GM19043 (cell line): ENCODE measurements at regions not wholly inside any gene's neighbourhood (a gene's known extent, or its start where the extent isn't known, plus 50 kb on each side); places are given as distances from the start of the nearest gene placed in this dataset.
"Not testable (repeated sequence)": the region's sequence is repeated elsewhere in the genome, so short reads cannot be mapped to it uniquely, and the experiment has no call there.

ENCODE experiments used
- ATAC-seq: cut with Tn5 transposase; IDR thresholded peaks from one replicate; pipeline ENCODE4 v1.9.1; 2021; ENCODE audit warnings: low read depth; ENCODE audit not compliant: unreplicated experiment

DNA sequence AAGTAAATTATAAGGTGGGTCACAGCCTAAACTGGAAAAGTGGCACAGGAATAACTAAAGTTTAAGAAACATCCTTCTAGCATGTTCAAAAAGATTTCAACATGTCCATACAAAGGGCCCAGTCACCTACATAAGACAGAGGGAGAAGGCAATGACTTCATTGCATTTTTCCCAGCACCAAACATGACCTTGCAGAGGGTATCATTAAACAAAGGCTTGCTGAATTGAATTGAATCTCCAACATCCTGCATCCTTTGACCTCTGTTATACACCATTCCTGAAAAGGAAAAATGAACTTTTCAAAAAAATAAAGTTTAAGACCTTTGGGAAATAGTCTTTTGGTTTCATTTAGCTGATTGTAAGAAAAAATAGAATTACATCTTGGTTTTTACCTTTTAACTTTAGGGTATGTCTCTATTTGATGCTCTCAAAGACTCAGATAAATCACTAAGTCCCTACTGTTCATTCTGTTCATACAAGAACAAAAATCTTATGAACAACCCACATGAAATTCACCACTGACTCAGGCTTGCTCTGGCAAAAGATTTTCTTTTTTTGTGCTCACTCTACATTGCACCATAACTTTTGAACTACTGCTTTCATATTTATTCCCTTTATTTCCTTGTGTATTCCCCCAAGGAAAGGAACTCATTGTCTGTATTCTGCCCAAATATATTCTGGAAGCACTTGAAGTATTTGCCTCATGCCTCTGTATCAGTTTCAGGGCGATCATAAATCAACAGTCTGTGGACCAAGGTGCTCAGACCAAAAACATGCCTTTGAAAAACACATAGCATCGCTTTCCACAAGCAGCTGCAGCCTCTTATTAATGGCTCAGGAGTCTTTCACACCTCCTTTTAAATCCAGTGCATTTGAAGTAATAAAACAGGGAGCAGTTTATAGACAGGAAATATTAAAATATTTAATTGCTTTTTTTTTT is 121.7 kb downstream of the DUSP6 start:
- no peak for ATAC-seq

DNA sequence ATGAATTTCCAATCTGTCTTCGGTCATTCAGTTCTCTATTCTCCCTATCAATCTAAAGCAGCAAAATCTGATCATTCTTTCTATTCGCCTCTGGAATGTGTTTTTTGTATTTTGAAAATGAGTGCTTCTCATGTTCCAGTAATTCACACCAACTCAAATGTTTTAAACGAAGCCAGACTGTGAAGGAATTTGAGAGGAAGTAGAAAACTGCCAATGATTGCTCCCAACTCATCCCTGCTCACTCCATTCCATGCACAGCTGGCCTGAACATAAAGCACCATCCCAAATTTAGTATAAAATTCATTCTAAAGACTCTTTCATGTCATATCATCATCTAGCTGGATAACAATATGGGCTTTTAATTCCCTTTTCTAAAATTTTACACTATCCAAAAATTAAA is 123.8 kb downstream of the DUSP6 start:
- ATAC-seq: no peak

DNA sequence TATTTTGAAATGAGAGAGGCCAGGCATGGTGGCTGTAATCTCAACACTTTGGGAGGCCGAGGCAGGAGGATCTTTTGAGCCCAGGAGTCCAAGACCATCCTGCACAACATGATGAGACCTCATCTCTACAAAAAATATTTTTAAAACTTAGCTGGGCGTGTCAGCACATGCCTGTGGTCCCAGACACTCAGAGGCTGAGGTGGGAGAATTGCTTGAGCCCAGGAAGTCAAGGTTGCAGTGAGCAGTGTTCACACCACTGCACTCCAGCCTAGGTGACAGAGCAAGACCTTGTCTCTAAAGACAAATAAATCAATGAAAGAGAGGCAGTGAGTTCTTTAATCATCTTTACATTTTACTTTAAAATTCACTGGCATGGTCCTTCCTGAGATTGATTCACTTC is 124.5 kb downstream of the DUSP6 start:
- no peak for ATAC-seq

DNA sequence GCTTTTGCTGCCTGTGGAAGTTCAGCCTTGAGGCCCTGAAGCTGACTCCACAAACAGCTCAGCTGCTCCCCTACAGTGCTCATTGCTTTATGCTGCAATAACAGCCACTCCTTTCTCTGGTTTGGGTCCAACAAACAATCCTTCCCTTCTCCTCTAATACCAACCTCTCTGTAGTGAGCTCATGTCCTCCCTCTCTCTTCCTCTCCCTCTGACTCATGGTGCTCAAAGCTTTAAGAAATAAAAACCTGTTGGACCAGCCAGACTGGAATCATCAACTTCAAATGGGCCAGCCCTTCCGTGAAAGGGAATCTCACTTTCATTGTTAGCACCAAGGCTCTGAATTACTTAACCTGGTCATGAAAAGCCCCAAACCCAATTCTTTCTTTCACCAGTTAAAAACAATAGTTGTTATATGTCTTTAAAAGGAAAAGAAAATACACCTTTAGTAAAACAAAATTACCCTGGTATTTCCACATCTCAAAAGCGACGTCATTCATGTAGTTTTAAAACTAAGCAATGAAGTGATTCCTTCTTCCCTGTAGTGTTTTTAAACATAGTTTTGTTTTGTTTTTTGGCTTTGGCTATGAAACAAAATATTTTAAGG is 126.4 kb downstream of the DUSP6 start:
- no peak for ATAC-seq

DNA sequence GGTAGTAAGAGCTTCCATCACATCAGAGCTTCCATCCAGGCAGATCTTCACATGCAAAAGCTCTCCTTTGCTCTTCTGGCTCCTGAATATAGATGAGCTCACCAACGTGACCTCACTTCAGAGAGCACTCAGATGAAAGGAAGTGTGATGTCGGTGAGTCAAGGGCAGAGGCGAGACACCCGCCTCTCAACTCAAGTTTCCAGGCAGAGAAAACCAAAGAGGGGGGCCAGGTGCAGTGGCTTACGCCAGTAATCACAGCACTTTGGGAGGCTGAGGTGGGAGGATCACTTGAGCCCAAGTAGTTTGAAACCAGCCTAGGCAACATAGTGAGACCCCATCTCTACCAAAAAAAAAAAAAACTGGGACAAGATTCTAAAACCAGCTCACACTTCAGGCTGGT is 126.9 kb downstream of the DUSP6 start:
- ATAC-seq: no peak

DNA sequence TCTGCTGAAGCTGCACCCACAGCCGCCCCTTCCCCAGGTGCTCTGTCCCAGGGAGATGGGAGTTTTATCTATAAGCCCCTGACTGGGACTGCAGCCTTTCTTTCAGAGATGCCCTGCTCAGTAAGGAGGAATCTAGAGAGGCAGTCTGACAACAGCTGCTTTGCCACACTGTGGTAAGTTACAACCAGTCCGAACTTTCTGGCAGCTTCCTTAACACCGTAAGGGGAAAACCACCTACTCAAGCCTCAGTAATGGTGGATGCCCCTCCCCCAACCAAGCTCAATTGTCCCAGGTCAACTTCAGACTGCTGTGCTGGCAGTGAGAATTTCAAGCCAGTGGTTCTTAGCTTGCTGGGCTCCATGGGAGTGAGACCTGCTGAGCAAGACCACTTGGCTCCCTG is 129.7 kb downstream of the DUSP6 start:
- not testable (repeated sequence) for ATAC-seq

DNA sequence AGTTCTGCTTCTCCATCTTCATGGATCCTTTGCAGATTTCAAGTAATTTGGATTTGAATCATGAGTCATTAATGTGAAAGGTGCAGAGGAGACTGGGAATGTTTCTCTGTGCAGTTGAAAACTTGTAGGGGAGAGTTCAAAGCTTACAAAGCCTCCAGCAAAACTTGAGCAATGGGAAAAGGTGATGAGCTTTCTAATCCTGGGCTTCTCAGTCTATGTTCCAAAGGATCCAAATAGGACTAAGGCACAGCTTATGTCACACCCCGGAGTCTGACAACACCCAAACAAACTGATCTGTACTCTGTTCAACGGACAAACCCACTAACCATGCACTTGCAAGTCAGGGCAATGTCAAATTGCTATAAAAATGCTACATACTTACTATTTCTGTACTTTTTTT is 134.8 kb downstream of the DUSP6 start:
- no peak for ATAC-seq

DNA sequence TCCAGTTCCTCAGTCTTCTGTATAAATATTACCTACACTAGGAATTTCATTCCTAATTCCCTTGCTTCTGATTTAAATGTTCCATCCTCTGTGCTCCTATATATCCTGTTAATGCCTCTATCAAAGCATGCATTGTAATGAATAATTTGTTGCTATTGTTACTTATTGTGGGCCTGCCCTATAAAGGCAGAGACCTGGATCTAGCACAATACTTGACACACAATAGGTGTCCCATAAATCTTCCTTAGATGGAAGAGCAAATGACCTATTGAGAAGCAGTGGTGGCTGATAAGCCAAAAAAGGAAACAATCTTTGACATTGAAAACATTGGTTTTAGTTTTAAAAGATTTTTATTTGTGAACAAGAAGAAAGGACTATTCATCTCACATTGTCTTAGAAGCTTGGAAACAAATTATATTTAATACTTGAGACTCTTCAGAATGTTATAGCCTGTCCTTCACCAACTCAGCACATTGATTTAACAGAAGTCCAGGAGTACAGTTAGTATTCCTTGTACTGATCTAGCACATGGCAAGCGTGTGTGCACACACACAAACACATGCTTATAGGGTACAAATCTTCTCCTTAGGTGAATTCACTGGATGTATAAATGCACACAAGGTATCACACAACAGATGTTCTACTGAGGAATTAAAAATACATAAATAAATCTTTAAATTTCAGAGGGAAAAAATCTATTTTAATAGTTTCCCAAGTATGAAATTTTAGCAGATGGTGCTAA is 135.9 kb downstream of the DUSP6 start:
- no peak for ATAC-seq

DNA sequence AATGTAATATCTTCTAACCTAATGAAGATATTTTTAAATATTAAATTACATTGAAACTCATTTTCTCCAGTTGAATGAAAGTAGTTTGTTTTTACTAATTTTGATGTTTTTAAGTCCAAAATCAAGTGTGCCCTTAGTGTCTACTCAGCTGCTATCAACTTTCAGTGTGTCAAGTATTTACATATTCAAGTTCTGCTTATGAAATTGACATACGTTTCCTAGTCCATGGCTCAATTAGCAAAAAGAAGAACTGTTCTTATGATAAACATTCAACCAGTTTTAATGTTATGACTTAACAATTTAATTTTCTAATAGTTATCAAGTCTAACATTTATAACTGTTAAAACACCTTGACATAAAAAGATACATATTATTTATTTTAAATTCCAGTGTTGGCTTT is 137.1 kb downstream of the DUSP6 start:
- no peak for ATAC-seq

DNA sequence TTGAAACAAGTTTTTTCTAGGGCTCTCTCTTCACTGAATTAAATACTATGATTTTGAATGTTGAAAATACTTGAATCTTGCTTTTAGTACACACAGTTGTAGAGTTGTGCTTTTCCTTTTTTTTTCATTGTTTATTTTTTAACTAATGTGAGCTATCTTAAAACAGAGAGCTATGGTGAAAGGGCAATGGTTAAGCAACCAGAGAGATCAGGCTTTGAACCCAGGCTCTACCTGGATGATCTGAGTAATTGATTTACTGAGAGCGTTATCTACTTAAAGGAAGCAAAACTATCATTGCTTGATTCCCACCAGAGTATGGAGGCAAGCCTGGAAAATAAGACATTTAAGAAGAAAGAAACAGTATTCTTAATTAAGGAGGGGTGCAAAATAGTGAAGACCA is 138.6 kb downstream of the DUSP6 start:
- ATAC-seq: no peak

DNA sequence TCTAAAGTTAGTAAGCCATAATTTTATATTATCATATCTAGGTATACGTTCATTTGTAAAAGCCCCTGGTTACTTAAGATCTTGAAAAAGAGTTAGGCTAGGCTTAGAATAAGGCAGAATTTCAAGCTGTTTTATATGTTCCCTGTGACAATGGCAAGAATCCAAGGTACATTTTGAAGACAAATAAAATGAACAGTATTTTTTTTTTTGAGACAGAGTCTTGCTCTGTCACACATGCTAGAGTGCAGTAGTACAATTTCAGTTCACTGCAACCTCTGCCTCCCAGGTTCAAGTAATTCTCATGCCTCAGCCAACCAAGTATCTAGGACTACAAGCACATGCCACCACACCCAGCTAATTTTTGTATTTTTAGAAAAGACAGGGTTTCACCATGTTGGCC is 139.2 kb downstream of the DUSP6 start:
- no peak for ATAC-seq

DNA sequence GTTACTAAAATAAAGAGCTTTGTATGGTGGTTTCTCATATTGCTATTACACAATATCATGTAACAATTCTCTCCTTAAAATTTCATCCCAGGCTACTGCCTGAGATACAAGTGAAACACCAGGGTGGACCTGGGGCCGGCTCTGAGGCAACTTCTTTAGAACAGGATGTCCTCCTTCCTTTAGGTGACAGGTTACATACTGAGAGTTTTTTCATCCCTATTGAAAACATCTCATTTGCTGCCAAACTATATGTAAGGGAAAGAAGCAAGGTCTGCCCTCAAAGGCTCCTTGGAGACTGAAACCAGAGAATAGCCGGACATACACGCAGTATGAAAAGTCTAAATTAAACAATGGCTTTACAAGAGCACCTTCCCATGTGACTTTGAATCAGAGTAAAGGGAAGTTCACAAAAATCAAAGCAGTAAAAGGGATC is 139.9 kb downstream of the DUSP6 start:
- ATAC-seq: no peak

DNA sequence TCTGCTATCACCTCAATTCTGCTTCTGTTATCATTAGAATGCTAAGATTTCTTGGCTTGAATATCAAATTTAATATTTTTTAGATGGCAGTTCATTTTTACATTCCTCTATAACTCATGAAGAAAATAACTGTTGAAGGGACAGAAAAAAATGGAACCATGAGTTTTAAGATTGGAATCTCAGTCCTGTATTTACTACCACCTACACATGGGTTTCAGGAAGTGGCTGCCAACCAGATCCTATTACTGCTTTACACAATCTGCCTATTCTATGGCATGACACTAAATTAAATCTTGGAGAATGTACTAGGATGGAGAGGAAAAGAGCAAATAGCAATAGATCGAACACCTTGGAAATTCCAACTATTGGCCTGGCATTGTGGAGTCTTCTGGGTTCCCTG is 140.8 kb downstream of the DUSP6 start:
- no peak for ATAC-seq

DNA sequence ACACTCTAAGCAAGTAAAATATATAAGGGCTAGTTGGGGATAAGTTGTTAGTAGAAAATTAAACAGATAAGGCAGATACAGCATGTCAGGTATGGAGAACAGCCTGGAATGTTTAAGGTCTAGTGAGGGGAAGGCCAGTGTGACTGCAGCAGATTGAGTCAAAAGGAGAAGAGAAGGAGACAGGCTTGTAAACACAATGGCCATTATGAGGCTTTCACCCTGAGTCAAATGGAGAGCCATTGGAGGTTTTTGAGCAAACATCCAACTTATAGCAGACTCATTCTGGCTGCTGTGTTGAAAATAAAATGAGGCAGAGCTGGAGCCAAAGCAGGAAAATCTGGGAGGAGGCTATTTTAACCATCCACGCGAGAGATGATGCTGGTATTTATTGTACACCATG is 142.0 kb downstream of the DUSP6 start:
- ATAC-seq: no peak

DNA sequence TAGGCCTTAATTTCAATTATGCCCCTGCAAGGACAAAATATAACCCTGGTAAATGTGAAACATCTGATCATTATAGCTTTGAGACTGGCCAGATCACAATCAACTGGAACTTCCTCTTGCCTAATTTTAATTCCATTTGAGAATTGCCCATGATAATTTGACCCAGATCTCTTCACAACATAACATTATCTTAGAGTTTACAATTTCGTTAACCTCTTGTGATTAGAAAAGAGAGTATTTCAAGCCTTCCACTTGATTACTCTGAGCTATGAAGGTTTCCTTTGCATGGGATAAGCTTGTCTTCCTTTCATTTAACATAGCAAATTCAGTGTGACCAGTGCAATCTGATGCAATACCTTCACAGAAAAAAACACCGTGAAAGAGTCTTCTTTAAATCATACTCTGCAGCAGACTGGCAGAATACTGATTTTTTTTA is 143.6 kb downstream of the DUSP6 start:
- ATAC-seq: no peak

DNA sequence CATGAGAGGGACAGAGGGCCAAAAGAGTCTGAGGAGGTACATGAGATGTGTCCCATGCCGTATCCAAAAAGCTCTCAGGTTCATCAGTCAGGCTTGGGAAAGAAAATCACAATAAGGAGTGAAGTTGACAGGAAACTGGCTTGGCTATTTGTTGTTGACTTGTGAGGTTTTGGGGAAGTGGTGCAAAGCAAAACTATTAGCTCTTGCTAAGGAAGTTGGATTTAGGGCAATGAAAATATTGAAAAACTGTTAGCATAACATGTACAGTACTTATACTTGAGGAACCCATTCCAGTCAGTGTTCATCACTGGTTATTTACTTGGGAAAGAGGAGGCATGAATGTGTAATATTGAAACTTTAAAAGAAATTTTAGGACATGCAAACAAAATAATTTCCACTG is 145.9 kb downstream of the DUSP6 start:
- ATAC-seq: no peak

DNA sequence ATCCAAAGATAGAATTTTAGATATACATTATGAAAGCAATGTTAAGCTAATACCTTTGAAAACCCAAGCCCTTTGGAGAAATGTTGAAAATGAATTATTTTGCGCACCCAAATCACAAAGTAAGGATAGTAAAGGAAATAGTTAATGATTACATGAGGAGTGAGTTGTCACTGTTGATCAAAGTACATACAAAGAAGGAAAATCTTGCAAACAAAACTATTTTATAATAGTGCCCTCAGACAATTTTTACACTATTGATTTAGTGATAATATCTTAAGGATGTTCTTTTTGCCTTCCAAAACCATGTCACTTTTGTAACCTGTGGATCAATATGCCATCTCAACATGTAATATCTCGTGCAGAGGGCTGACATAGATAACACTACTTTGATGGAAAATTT is 146.8 kb downstream of the DUSP6 start:
- no peak for ATAC-seq

DNA sequence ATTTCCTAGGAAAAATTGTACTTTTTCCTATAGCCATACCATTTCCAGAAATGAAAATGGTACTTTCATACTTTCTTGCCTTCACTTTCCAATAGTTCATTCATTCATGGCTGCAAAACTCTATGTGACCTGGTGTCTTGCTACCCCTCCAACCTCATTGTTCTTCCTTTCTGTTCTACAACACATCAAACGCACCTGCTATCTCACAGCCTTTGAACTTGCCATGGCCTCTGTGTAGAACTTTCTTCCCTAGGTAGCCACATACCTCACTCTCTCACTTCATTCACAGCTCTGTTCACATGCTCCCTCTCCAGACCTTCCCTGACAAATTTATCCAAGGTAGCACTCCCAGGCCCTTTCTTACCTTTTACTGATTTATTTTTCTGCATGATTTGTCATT is 149.2 kb downstream of the DUSP6 start:
- ATAC-seq: no peak

DNA sequence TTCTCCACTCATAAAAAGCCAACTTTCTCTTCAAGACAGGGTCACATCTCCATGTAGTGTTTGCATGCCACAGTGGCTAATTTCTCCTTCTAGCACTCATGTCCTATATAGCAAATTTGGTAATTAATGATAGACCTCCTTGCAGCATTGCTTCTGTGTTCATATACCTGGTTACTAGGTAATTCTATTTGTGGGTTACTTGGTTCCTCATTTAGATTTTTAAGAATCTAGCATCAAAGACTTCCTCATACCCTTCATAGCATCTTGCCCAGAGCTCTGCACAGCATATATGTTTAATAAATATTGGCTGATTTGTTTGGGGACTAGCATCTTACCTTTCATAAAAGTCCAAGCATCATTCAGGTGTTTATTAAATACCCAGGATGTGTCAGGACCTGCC is 152.1 kb downstream of the DUSP6 start:
- ATAC-seq: no peak

DNA sequence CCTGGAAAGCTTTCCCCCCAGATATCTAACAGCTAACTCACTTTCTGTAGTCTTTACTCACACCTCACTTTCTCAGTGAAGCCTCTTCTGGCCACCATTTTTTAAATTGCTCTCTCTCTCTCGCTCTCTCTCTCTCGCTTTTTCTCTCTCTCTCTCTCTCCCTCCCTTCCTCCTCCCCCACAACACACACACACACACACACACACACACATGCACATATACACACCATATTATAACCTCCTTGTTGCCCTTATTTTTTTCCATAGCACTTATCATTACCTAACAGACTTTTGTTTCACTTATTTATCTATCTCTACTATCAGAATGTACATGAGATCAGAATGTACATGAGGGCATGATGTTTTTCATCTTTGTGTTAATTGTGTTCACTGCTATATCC is 156.8 kb downstream of the DUSP6 start:
- ATAC-seq: no peak

DNA sequence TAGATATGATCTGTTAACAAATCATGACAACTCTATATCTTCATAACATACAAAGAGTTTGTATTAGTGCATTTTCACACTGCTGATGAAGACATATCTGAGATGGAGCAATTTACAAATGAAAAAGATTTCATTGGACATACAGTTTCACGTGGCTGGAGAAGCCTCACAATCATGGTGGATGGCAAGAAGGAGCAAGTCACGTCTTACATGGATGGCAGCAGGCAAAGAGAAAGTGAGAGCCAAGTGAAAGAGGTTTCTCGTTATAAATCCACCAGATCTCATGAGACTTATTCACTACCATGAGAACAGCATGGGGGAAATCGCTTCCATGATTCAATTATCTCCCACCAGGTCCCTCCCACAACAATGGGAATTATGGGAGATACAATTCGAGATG is 157.6 kb downstream of the DUSP6 start:
- no peak for ATAC-seq
